ENCODE measurements at regions not wholly inside any gene's neighbourhood (a gene's known extent, or its start where the extent isn't known, plus 50 kb on each side); places are given as distances from the start of the nearest gene placed in this dataset.

DNA sequence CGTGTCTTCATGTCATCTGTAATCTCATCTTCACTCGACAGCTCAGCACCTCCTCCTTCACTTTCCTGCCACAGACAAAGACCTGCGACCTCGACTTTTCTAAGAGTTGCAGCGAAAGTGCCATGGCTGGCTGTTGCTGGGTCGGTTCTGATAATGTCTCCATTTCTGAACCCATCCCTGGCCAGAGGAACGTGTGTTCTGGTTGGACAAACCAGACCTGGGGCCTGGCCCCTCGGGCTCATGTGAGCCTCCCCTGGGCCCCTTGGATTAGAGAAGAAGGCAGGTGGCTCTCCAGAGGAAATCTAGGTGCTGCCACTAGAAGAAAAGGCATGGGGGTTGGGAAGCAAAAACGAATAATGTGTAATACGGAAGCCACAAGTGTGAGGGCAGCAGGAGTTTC is 273.7 kb downstream of the GLRX3 start:
- 62 to 78% methylated on average over 10 of the region's 10 CpGs for WGBS, 2 donors
- TF ChIP-seq, protein P1, sequence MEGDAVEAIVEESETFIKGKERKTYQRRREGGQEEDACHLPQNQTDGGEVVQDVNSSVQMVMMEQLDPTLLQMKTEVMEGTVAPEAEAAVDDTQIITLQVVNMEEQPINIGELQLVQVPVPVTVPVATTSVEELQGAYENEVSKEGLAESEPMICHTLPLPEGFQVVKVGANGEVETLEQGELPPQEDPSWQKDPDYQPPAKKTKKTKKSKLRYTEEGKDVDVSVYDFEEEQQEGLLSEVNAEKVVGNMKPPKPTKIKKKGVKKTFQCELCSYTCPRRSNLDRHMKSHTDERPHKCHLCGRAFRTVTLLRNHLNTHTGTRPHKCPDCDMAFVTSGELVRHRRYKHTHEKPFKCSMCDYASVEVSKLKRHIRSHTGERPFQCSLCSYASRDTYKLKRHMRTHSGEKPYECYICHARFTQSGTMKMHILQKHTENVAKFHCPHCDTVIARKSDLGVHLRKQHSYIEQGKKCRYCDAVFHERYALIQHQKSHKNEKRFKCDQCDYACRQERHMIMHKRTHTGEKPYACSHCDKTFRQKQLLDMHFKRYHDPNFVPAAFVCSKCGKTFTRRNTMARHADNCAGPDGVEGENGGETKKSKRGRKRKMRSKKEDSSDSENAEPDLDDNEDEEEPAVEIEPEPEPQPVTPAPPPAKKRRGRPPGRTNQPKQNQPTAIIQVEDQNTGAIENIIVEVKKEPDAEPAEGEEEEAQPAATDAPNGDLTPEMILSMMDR (IDR thresholded peaks at IDR 0.05), result no peak
- TF ChIP-seq POLR2AphosphoS5 (IDR thresholded peaks at IDR 0.05) (no peak), POLR2A (IDR thresholded peaks at IDR 0.05) (no peak), EP300 (IDR thresholded peaks at IDR 0.05) (no peak)
- Histone ChIP-seq H3K27me3 (no peaks in the 10 kb centered on the region), H3K9me3 (no peaks in the 10 kb centered on the region), H3K27ac (no peak overlapping the region), H3K4me1 (peaks cover 0 to 4% (median 0%) of the 10 kb centered on the region in 4 donors), H3K36me3 (no peaks in the 10 kb centered on the region), H3K4me3 (no peak overlapping the region)
- ATAC-seq (ENCODE audit: low FRiP score in 2 of 2) (no peak), DNase-seq (no peak)

DNA sequence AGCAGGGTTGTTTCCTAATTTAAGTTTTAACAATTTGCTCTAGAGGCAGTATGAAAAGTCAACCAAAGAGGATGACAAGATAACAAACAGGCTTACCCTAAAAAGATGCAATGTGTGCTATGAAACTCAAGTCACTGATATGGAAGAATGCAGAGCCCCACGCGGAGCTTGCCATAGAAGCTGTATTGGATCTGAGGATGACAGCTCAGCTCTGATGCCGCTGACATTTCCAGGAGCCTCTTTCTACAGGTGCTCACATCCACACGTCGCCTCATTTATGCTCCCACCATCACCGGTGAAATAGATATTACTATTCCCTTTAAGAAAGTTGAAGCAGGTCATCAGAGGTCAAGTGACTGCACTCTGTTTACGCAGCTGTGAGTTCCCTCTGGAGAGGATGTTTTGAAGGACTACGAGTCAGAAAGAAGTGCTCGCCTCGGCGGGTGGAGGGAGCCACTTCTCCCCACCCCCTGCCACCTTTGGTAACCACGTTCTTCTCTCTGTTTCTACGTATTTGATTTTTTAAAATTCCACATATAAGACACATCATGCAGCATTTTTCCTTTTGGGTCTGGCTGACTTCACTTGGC is 275.4 kb downstream of the GLRX3 start:
- DNase-seq (no peak), ATAC-seq (ENCODE audit: low FRiP score in 2 of 2) (no peak)
- H3K27me3 ChIP-seq, result no peaks in the 10 kb centered on the region
- H3K27ac ChIP-seq, result no peak overlapping the region
- no peak overlapping the region for H3K4me3 ChIP-seq
- WGBS, 2 donors, result 25 to 34% methylated on average over 13 of the region's 13 CpGs
- no peaks in the 10 kb centered on the region for H3K36me3 ChIP-seq
- TF ChIP-seq POLR2AphosphoS5 (IDR thresholded peaks at IDR 0.05) (no peak), EP300 (IDR thresholded peaks at IDR 0.05) (no peak), POLR2A (IDR thresholded peaks at IDR 0.05) (no peak)
- TF ChIP-seq, protein P1 (IDR thresholded peaks at IDR 0.05), result no peak
- H3K9me3 ChIP-seq, result no peaks in the 10 kb centered on the region
- H3K4me1 ChIP-seq, result peaks cover 0 to 4% (median 0%) of the 10 kb centered on the region in 4 donors

DNA sequence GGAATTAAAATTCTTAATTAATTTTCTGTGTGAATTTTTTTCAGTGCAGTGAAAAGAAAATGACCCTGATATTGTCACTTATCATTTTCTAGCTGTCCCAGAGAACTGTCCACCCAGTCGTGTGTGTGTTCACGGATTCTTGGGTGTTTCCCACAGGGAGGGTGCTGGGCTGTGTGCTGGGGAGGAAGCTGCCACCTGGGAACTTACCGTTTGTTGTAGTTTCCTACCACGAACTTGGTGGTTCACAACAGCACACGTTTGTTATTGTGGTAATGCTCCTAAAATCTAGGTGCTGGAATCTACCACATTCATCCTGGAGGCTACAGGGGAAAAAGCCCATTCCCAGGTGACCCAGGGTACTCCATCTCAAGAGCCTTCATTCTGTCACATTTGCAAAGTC is 276.1 kb downstream of the GLRX3 start:
- DNase-seq (no peak), ATAC-seq (ENCODE audit: low FRiP score in 2 of 2) (no peak)
- Histone ChIP-seq H3K36me3 (no peaks in the 10 kb centered on the region), H3K9me3 (no peaks in the 10 kb centered on the region), H3K27me3 (no peaks in the 10 kb centered on the region), H3K4me1 (peaks cover 0 to 4% (median 0%) of the 10 kb centered on the region in 4 donors), H3K27ac (no peak overlapping the region), H3K4me3 (no peak overlapping the region)
- TF ChIP-seq EP300 (IDR thresholded peaks at IDR 0.05), result no peak
- no peak for TF ChIP-seq POLR2AphosphoS5 (IDR thresholded peaks at IDR 0.05)
- TF ChIP-seq POLR2A (IDR thresholded peaks at IDR 0.05), result no peak
- TF ChIP-seq, protein P1 (IDR thresholded peaks at IDR 0.05), result no peak
- 61 to 69% methylated on average over 5 of the region's 5 CpGs for WGBS, 2 donors

DNA sequence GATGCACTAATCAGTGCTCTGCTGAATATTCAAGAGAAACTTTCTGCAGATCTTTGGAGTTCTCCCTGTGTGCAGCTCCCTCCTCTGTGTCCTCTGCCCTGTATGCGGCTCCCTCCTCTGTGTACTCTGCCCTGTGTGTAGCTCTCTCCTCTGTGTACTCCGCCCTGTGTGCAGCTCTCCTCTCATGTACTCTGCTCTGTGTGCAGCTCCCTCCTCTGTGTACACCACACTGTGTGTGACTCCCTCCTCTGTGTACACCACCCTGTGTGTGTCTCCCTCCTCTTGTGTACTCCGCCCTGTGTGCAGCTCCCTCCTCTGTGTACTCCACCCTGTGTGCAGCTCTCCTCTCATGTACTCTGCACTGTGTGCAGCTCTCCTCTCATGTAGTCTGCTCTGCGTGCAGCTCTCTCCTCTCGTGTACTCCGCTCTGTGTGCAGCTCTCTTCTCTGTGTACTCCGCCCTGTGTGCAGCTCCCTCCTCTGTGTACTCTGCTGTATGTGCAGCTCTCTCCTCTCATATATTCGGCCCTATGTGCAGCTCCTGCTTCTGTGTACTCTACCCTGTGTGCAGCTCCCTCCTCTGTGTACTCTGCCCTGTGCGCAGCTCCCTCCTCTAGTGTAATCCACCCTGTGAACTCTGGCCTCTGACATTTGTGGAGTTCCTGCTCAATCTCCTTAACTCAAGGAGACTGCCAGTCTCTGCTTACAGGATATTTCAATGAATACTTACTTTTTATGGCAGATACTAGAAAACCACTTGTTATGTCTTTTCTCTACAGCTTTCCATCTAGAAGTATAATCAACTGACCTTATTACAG is 280.4 kb downstream of the GLRX3 start:
- no peak for DNase-seq
- ATAC-seq (ENCODE audit: low FRiP score in 2 of 2), result peak in 1 of 2 donors; percentile 11
- 77 to 81% methylated on average over 9 of the region's 9 CpGs for WGBS, 2 donors
- Histone ChIP-seq H3K27ac (no peak overlapping the region), H3K4me3 (no peak overlapping the region), H3K9me3 (no peaks in the 10 kb centered on the region), H3K4me1 (peaks cover 0 to under 1% (median 0%) of the 10 kb centered on the region in 4 donors), H3K36me3 (no peaks in the 10 kb centered on the region), H3K27me3 (no peaks in the 10 kb centered on the region)
- TF ChIP-seq, protein P1 (IDR thresholded peaks at IDR 0.05), result no peak
- no peak for TF ChIP-seq EP300 (IDR thresholded peaks at IDR 0.05)
- no peak for TF ChIP-seq POLR2A (IDR thresholded peaks at IDR 0.05)
- TF ChIP-seq POLR2AphosphoS5 (IDR thresholded peaks at IDR 0.05), result no peak
